Spleen (tissue), 7 donors: ENCODE measurements at regions not wholly inside any gene's neighbourhood (a gene's known extent, or its start where the extent isn't known, plus 50 kb on each side); places are given as distances from the start of the nearest gene placed in this dataset.

ENCODE experiments used
- POLR2AphosphoS5 ChIP-seq, 3 donors: sonication (generic); formaldehyde crosslinking; IDR thresholded peaks; one replicate each; pipeline ENCODE4 v1.5.1; 2017; ENCODE audit warnings: antibody characterized with exemption in 3 of 3
- TF ChIP-seq, protein P1 (sequence below), 11 experiments: fragments of 200-600 bp in 7 of 11; fragments of 450-650 bp in 4 of 11; sonication (generic) in 4 of 11; IDR thresholded peaks in 8 of 11; conservative IDR thresholded peaks in 3 of 11; 1 replicate in 7 of 11; 2 replicates in 4 of 11; pipeline versions ENCODE4 v1.4.0 to v1.8.0; 2016 to 2021; ENCODE audit warnings: antibody characterized with exemption in 11 of 11, inconsistent platforms in 4 of 11, mild to moderate bottlenecking in 1 of 11
- donor health status: DM: no; HTN: no; CAD: no; lungs with moderate emphysema.
- donor health status: DM: no; HTN: no; CAD: no.
- donor health status: DM: no; HTN: no; CAD: no.

DNA sequence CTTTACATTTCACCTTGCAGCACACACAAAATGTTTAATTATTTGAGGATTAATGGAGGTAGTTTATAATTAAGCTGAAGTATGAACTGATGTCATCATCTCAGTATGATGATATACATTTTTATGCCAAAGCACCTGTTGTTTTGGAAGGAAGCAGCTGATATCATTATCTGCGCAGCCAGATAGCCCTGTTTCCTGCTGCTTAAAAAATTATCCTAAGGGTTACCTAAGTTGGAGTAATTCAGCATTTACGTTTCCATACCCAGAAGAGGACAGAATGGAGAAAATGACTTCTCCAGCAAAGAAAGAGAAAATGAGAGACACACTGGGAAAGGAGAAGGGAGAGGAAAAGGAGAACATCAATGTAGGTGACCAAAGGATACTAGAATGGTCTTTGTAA, 370.3 kb upstream of the PLSCR5 start:
- TF ChIP-seq, protein P1, sequence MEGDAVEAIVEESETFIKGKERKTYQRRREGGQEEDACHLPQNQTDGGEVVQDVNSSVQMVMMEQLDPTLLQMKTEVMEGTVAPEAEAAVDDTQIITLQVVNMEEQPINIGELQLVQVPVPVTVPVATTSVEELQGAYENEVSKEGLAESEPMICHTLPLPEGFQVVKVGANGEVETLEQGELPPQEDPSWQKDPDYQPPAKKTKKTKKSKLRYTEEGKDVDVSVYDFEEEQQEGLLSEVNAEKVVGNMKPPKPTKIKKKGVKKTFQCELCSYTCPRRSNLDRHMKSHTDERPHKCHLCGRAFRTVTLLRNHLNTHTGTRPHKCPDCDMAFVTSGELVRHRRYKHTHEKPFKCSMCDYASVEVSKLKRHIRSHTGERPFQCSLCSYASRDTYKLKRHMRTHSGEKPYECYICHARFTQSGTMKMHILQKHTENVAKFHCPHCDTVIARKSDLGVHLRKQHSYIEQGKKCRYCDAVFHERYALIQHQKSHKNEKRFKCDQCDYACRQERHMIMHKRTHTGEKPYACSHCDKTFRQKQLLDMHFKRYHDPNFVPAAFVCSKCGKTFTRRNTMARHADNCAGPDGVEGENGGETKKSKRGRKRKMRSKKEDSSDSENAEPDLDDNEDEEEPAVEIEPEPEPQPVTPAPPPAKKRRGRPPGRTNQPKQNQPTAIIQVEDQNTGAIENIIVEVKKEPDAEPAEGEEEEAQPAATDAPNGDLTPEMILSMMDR (IDR thresholded peaks at IDR 0.05 in 8 of 11, conservative IDR thresholded peaks at IDR 0.05 in 3 of 11) = no peak
- TF ChIP-seq POLR2AphosphoS5 (IDR thresholded peaks at IDR 0.05) = no peak
